Activated gamma-delta T cell treated with Interleukin-2 at 50 U/mL for 16 hours (primary cell): ENCODE measurements at regions not wholly inside any gene's neighbourhood (a gene's known extent, or its start where the extent isn't known, plus 50 kb on each side); places are given as distances from the start of the nearest gene placed in this dataset.

Experiments used
- DNase-seq: peaks from one replicate; pipeline ENCODE4 v3.0.0-alpha.2; 2020

- no peak for DNase-seq
Observed at GRCh38 chrX:39581411-39581810, 516.3 kb downstream of the BCOR start.

GRCh38 chrX:39582091-39582490 is 515.7 kb downstream of the BCOR start:
- no peak for DNase-seq

DNA sequence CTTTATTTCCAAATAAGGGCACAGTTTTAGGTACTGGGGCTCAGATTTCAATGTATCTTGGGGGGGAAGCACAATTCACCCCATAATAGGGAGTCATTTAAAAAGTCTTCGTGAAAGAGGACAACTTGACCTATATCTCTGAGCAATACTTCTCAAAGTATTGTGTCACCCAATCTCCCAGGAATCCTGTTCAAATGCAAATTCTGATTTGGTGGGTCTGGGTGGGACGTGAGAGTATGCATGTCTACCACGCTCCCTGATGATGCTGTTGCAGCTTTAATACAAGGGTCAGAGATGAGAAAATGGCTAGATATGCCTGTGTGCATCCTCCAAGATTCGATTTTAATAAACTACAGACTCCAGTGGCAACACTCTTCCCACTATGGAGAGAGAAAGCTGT is 514.8 kb downstream of the BCOR start:
- DNase-seq, result no peak

DNA sequence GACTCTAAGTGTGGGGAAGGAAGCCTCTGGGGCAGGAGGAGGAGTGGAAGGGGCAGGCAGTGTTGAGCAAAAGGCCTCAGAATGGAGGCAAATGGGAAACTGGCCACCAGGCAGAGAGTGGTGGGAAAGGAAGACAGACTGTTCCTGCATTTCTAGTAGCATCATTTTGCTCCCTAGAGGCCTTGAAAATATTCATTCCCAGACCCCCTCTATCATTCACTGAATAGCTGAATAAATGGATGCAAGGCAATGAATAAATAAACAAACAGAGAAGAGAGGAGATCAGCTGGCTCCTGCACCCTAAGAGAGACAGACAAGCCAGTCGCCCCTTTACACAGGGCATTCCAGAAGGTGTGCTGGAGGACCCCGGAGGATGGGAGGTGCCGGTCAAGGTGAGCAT is 511.9 kb downstream of the BCOR start:
- DNase-seq, result no peak

- DNase-seq, result no peak
Observed at GRCh38 chrX:39586359-39586758, 511.4 kb downstream of the BCOR start.

GRCh38 chrX:39591099-39591498 is 506.7 kb downstream of the BCOR start:
- DNase-seq, result no peak

DNA sequence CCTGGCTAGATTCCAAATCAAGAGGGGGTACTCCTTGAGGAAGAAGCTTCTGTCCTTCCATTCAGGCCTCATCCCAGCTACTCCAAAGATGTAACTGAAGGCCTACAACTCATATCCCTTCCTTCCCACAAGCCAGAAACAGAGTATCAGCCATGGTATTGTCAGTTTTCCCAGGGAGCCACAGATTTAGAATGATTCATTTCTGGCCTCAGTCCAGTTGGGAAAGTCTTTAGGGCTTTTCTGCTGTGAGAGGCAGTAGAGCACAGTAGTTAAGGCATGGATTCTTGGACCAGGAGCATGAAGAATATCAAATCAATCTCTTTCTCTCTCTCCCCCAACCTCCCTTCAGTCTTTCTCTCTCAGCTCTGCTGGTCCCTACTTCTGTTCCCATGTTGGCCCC is 505.0 kb downstream of the BCOR start:
- no peak for DNase-seq

DNA sequence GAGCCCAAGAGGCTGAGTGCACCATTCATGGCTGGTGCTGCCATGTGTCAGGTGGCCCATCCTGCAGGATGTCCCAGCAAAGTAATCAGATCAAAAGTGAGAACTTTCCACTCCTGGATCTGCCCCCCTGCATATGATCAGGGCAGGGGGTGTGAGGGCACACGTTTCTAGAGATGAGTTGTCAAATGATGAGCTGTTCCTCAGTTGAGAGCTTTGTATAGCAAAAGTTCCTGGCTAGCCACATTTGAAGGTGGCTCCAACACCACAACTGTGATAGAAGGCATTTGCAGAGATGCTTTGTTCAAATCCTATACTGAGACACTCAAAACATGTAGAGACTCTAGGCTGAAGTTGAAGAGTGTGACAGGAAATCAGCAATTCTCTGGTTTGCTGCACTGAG is 501.8 kb downstream of the BCOR start:
- no peak for DNase-seq

DNA sequence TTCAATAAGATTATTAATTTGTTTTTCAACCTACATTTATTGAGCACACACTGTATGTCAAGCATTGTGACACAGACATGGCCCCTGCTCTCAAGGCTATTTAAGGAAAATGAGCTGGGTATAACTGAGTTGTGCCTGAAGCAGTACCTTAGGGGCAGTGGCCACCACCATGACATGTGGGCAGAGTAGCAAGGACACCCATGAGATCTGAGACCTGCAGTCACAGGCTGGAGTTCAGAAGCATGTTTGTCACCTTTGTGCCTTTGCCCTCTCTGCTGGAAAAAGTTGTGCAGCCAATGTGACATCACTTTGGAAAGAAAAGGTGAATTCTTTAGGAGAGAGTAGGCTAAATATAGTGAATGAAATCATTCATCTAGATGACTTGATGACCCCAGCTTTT is 501.3 kb downstream of the BCOR start:
- DNase-seq, result no peak

GRCh38 chrX:39599339-39599738 is 498.4 kb downstream of the BCOR start:
- no peak for DNase-seq

- no peak for DNase-seq
Observed at GRCh38 chrX:39600222-39600621, 497.5 kb downstream of the BCOR start.

DNA sequence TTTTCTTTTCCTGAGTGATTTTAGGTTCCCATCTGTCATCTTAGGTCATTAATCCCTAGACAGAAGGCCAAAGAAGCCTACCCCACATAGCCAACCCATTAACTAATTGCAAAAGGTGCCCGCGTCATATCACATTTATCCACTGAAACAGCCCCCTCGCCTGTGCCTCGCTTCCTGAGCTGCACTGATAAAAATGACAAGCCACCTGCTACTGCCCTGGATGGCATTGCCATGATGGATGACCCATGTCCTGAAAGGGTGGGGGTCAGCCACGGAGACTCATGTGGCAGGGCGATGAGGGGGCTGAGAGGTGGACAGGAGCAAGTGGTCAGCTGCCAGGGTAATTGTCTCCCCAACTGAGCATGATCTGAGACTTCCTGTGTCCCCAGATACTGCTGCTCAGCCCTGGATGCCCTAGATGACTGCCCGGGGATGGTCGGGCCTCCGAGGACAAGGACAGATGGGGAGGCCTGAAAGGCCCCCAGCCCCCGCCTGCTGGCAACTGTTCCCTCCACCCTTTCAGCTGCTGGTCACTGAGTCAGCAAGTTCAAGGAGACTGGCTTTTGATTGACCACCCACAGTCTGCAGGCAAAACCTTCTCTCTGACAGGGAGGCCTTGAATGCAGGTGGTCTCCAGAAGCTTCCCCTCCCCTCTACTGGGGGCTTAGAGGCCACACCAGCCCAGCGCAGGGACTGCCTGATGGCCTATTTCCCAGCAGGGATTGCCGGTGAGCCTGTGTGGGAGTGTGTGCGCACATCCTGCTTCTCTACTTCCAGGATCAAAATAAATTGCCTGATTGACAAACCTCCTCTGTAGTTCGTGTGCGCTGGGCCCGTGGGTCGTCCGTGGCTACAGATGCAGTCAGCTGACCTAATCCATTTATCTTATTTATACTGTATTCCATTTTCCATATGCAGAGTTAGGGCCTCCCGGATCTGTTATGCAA is 496.3 kb downstream of the BCOR start:
- no peak for DNase-seq

DNA sequence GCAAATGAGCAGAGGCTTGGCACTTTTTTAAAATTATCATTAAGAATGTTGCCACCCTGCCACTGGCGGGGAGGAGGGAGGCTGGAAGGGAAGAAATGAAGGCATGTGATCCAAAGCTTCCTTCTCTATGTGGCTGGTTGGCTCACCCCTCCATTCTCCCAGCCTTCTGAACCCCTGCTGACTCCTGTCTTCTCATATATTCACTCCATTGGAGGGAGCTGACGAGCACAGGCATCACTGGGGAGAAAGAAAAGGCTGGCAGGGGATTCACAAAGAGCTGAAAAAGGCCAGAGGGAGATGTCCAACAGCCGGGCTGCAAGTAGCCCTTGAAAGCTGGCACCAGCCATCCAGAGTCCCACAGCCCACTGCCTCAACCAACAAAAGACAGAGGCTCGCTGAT is 495.6 kb downstream of the BCOR start:
- DNase-seq, result no peak

GRCh38 chrX:39603230-39603629 is 494.5 kb downstream of the BCOR start:
- no peak for DNase-seq

GRCh38 chrX:39605183-39605582 is 492.6 kb downstream of the BCOR start:
- DNase-seq, result no peak

- no peak for DNase-seq
Observed at GRCh38 chrX:39605866-39606265, 491.9 kb downstream of the BCOR start.

DNA sequence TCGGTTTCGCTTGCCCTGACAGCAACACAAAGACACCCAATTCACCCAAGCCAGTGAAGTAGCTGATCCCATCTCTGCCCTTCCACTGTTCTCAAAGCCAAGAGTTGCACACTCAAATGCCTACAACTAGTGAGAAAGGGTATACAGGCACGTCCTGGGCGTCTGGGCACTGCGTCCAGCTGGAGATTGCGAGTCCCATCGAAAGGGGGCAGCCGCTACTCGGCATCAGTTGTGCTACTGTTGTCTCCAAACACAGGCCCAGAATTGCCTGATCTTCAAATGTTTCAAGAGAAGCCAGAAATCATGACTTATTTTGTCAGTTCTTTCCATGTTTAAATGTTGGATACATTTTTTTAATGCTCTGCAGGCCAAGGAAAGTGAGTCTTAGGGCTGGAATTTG is 487.8 kb downstream of the BCOR start:
- no peak for DNase-seq

GRCh38 chrX:39611468-39611867 is 486.3 kb downstream of the BCOR start:
- DNase-seq, result no peak

- no peak for DNase-seq
Observed at GRCh38 chrX:39613482-39613995, 484.2 kb downstream of the BCOR start.

DNA sequence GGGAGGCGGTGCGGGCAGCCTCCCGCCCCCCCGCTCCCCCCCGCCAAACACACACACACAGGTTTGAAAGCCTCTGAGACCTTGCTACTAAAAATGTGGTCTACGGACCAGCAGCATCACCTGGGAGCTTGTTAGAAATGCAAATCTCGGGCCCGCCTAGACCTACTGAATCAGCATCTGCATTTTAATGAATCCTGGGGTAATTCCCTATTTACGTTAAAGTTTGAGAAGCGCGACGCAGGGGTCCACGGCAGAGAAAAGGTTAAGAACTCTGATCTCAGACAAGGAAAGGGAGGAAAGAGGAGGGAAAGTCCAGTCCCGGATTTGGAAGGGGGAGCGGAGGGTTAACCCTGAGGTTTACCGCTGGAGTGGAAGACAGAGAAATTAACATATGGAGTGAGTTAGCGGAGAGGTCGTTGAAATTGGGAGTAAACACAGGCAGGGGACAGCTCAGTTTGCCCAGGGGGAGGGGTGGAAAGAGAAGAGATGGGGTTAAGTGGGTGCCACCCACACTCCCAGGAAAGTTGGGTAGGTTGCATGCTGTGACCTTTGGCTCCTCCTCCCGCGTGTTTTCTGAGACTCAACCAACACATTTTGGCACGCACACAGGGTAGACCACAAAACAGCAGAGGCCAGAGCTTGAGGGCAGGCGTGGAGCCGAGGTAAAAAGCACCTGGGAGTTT is 483.6 kb downstream of the BCOR start:
- no peak for DNase-seq

- no peak for DNase-seq
Observed at GRCh38 chrX:39614680-39614998, 483.1 kb downstream of the BCOR start.

DNA sequence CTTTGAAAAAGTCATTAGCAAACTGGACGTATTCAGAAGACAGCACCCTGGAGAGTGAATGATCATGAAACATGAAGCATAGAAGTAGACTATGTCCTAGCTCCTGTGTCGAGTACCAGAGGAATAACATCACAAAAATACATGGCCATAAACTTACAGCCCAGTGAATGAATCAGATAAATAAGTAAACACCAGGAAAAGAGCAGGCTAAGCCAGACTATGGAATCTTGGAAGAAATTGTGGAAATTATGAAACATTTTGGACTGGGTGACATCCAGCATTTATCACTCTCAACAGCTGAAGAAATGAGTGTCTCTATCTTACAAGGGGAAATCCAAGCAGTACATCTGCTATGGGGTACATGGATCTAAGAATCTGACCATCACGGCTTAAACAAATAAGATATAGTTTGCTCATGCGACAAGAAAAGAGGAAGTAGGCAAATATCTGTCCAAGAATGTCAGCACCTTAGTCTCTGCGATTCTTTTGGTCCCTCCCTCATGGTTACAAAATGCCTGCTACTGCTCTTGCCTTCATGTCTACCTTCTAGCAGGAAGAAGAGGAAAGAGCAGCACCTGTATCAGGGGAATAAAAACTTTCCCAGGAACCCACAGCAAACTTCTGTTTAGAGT is 481.5 kb downstream of the BCOR start:
- no peak for DNase-seq

- no peak for DNase-seq
Observed at GRCh38 chrX:39616731-39617130, 481.0 kb downstream of the BCOR start.

- no peak for DNase-seq
Observed at GRCh38 chrX:39618178-39618577, 479.6 kb downstream of the BCOR start.
